Motor neuron (in vitro differentiated cells): ENCODE measurements at regions not wholly inside any gene's neighbourhood (a gene's known extent, or its start where the extent isn't known, plus 50 kb on each side); places are given as distances from the start of the nearest gene placed in this dataset.
"Not testable (repeated sequence)": the region's sequence is repeated elsewhere in the genome, so short reads cannot be mapped to it uniquely, and the experiment has no call there.

ENCODE experiments used
- ATAC-seq, 8 experiments: fragments of 200-7000 bp; cut with Tn5 transposase; replicated peaks in 6 of 8; 2 replicates each; pipeline ENCODE4 v1.8.0; 2021; ENCODE audit warnings: mild to moderate bottlenecking in 8 of 8, moderate library complexity in 8 of 8
- H3K27ac ChIP-seq, 2 donors: fragments of 250-450 bp; sonication (Bioruptor Pico); 2 replicates each; pipeline ENCODE4 v1.9.0; 2021; ENCODE audit warnings: antibody characterized with exemption in 2 of 2, mild to moderate bottlenecking in 2 of 2, moderate library complexity in 1 of 2
- H3K4me1 ChIP-seq, 2 donors: fragments of 250-450 bp; sonication (Bioruptor Pico); replicated peaks in 1 of 2; 2 replicates each; pipeline ENCODE4 v1.6.1; 2021; ENCODE audit warnings: antibody characterized with exemption in 2 of 2, mild to moderate bottlenecking in 2 of 2, moderate library complexity in 1 of 2
- H3K4me3 ChIP-seq, 5 donors: fragments of 250-450 bp; sonication (Bioruptor Pico); 2 replicates each; pipeline ENCODE4 v1.9.0; 2021; ENCODE audit warnings: antibody characterized with exemption in 5 of 5, mild to moderate bottlenecking in 5 of 5, moderate library complexity in 4 of 5
- WGBS, 10 experiments: fragments of 450-650 bp; shearing (Covaris generic); methylation state at CpG; one replicate each; pipeline ENCODE4 v1.0.0; 2022; 5-methylcytosine and 5-hydroxymethylcytosine counted together
- in situ Hi-C, 9 experiments: fragments of 400-800 bp; cut with MboI; loops; one replicate each; pipeline ENCODE4 v1.15.0; 2021; ENCODE audit warnings: low sequenced_read_pairs in 9 of 9, low pct_unique_long_range_greater_than_20kb in 2 of 9; ENCODE audit not compliant: unreplicated experiment in 9 of 9

DNA sequence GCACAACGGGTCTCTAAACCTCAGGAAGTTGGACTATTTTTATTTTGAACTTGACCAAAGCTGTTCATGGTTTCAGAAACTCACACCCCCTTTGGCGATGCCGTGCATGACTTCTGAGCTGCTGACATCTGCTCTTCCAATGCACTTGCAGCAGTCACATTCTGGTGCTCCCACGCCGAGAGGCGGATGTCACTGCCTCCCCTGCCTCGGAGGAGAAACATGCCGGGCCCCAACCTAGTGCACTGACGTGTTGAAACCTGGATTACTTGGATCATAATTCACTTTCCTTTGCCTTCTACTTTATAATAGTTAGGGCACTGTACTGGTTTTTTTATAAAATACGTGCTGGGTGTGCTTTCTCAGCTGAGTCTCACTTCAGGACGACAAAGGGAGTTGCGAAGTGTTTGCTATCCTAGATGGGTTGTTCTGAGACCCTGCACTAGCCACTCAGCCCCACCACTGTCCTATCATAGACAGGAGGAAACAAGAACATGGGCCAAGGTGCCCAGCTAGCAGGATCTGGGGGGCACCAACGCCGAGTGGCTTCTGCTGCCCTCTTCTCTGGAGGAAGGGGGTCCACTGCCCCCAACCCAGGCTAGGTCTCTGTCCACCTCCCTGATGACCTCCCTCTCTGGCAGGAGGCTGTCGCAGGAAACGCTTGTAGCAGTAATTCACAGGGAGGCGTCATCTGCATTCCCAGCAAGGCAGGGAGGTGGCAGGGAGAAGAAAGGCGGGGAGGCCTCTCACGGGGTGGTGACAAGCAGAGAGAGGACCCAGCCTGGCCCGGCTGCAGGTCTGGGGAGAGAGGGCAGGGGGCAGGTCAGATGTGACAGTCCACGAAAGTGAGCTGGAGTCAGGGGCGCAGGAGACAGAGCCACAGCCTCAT, 158.8 kb upstream of the IQSEC1 start:
- Histone ChIP-seq H3K4me3 (no peak overlapping the region), H3K27ac (no peak overlapping the region), H3K4me1 (peaks cover 24 to 25% of the 10 kb centered on the region in 2 donors)
- in situ Hi-C loops = no loop called here
- peak in 5 of 8 experiments; percentile 12 to 73 (median 25) for ATAC-seq
- 10 to 93% (median 58%) methylated on average over 3 to 12 of the region's 22 CpGs; no CpG with 5 or more reads in 1 of the 10 experiments for WGBS, 10 experiments

DNA sequence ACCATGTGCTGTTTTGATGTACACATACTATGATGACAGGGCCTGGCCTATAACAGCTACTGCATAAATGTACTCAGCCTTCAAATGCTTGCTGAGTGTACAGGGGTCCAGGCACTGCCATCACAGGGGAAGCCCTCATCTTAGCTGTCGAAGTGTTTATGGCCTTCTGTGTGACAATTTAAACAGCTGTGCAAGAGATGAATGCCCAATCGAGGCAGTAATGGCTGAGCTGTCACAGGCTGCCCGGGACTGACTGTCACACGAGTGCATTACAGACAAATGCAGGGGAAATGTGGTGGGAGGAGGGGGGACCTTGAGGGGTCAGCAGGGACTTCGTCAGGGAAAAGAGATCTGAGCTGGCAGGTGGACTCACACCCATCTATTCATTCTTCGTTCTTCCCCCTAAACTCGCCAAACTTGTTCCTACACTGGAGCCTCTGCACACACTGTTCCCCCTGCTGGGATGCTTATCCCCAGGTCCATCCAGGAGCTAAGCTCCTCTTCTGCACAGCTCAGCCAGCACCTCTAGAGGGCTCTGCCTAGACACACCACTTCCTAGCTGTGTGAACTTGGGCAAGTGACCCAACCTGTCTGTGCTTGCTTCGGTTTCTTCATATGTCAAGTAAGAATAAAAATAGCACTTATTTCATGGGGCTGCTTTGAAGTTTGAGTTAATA, 156.2 kb upstream of the IQSEC1 start:
- Histone ChIP-seq H3K4me1 (peaks cover 7 to 8% of the 10 kb centered on the region in 2 donors), H3K27ac (no peak overlapping the region), H3K4me3 (no peak overlapping the region)
- ATAC-seq = peak; percentile 40 to 85 (median 46)
- 0 to 89% (median 47%) methylated on average over 1 to 7 of the region's 8 CpGs; no CpG with 5 or more reads in 1 of the 10 experiments for WGBS, 10 experiments
- in situ Hi-C loops = no loop called here

DNA sequence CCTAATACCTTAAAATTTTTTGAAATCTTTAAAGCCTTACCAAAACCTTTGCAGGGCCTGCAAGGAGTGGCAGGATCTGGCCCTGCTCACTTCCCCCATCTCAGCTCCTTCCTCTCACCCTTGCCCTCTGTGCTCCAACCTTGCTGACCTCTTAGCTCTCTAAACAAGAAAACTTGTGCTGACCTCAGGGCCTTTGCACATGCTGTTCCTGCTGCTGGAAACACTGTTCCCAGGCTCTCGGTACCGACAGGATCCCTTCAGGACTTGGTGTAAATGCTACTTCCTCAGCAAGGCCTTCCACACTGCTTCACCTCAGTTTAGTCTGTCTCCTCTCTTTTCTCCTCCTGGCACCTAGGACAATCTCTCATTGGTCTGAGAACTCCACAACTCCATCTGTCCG, 155.4 kb upstream of the IQSEC1 start:
- 80 to 100% (median 89%) methylated on average over 1 to 3 of the region's 3 CpGs; no CpG with 5 or more reads in 6 of the 10 experiments for WGBS, 10 experiments
- no peak for ATAC-seq
- Histone ChIP-seq H3K27ac (no peak overlapping the region), H3K4me3 (no peak overlapping the region), H3K4me1 (peaks cover 6 to 7% of the 10 kb centered on the region in 2 donors)
- in situ Hi-C loops = no loop called here

DNA sequence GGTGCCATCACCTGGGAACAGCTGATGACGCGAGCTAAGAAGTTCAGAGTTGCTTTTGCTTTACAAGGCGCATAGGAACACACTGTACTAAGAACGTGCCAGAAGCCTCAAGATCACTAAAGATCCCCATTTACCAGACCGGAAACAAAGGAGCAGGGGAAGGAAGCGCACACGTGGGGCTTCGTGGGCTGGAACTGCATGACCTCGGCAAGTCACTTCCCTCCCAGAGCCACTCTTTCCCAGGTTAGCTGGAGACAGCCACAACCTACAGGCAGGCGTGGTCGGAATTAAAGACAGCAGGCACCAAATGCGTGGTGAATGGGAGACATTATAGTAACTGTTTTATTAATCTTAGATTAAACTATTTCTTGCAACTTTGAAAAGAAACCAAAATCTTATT, 154.9 kb upstream of the IQSEC1 start:
- ATAC-seq, H3K4me1 ChIP-seq, H3K27ac ChIP-seq, in situ Hi-C loops, H3K4me3 ChIP-seq: not testable (repeated sequence)
- WGBS, 10 experiments = 71 to 100% (median 95%) methylated on average over 1 to 6 of the region's 12 CpGs; no CpG with 5 or more reads in 6 of the 10 experiments

DNA sequence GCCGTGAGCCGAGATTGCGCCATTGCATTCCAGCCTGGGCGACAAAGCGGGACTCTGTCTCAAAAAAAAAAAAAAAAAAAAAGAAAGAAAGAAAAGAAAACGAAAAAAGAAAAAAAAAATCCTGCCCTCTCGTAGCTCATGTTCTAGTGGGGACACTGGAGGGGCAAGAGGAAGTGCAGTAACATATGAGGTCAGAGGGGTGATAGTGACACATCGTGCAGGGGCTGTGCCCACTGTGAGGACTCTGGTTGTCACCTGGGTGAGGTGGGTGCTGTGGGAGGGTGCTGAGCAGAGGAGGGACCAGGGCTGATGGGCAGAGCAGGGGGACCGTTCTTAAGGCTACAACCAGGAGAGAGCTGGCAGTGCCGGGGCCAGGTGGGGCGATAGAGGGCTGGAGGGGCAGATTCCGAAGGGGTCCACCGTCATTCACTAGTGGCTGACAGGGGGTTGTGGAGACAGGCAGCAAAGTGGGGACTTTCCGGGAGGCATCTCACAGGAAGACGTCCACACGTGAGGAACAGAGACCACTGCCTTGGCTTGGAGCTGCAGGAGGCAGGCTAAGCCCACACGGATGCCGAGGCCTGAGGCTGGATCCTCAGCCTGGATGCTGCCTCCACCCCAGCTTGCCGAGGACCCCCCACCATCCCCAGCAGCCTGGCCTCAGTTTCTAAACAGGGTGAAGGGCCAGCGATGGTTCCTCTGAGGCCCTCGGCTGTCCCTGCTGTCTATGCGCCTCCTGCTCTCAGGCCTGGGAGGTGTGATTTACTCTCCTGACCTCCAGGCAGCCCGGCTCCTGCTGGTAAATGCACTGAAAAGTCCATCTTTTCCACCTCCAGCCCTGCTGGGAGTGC, 154.3 kb upstream of the IQSEC1 start:
- Histone ChIP-seq H3K27ac (no peak overlapping the region), H3K4me1 (peaks cover 4 to 7% of the 10 kb centered on the region in 2 donors), H3K4me3 (no peak overlapping the region)
- 70 to 100% (median 85%) methylated on average over 2 to 9 of the region's 23 CpGs; no CpG with 5 or more reads in 3 of the 10 experiments for WGBS, 10 experiments
- in situ Hi-C loops = no loop called here
- ATAC-seq = no peak

- no peaks in the 10 kb centered on the region for H3K4me1 ChIP-seq
- H3K27ac ChIP-seq = no peak overlapping the region
- ATAC-seq = no peak
- in situ Hi-C loops = no loop called here
- H3K4me3 ChIP-seq = no peak overlapping the region
- 20 to 42% (median 40%) methylated on average over 1 to 2 of the region's 4 CpGs; no CpG with 5 or more reads in 7 of the 10 experiments for WGBS, 10 experiments
Observed at GRCh38 chr3:13224967-13225366, 151.7 kb upstream of the IQSEC1 start.

GRCh38 chr3:13223574-13224237, 150.5 kb upstream of the IQSEC1 start:
- no peak overlapping the region for H3K27ac ChIP-seq
- no peak overlapping the region for H3K4me3 ChIP-seq
- H3K4me1 ChIP-seq = no peaks in the 10 kb centered on the region
- no peak for ATAC-seq
- WGBS, 10 experiments = 29 to 97% (median 95%) methylated on average over 1 to 11 of the region's 17 CpGs; no CpG with 5 or more reads in 7 of the 10 experiments
- in situ Hi-C loops = no loop called here

DNA sequence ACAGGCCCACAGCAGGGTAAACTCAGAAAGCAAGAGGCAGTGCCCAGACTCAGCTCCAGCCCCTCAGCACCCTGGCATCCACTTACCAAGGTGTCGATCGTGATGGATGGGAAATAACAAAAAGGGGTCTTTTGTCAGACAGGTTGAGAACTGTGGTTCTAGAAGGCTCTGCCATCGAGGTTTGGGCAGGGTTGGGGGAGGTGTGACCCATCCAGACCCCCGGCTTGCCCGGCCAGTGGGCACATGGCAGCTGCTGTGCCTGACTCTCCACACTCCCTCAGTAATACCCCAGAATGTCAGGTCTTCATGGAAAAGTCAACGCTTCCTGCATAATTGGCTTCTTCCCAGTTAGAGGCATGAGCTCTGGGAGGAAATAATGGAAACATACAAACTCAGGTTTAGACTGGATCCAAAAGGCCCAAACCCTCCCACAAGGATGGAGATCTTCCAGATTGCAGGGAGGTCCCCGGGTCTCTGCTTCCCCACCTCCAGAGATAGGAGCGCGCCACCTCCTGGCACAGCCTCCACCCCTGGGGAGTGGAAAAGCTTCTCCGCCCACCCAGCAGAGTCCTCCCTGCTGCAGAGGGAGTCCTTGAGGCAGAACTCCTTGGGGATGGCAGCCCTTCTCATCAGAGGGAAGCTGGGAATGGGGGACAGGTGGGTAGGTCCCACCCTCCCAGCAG, 149.8 kb upstream of the IQSEC1 start:
- WGBS, 10 experiments = 40 to 100% (median 77%) methylated on average over 1 to 4 of the region's 10 CpGs; no CpG with 5 or more reads in 4 of the 10 experiments
- no peak for ATAC-seq
- Histone ChIP-seq H3K27ac (no peak overlapping the region), H3K4me3 (no peak overlapping the region), H3K4me1 (no peaks in the 10 kb centered on the region)
- in situ Hi-C loops = no loop called here

GRCh38 chr3:13222131-13222530, 148.9 kb upstream of the IQSEC1 start:
- WGBS, 10 experiments = 73 to 80% methylated on average over 3 of the region's 9 CpGs; no CpG with 5 or more reads in 8 of the 10 experiments
- Histone ChIP-seq H3K27ac (no peak overlapping the region), H3K4me3 (no peak overlapping the region), H3K4me1 (no peaks in the 10 kb centered on the region)
- in situ Hi-C loops = no loop called here
- ATAC-seq = no peak

GRCh38 chr3:13221491-13222061, 148.3 kb upstream of the IQSEC1 start:
- Histone ChIP-seq H3K4me3 (no peak overlapping the region), H3K4me1 (no peaks in the 10 kb centered on the region), H3K27ac (no peak overlapping the region)
- peak in 1 of 8 experiments; percentile 43 for ATAC-seq
- in situ Hi-C loops = no loop called here
- 40 to 78% (median 65%) methylated on average over 1 to 4 of the region's 17 CpGs; no CpG with 5 or more reads in 5 of the 10 experiments for WGBS, 10 experiments

- in situ Hi-C loops = no loop called here
- Histone ChIP-seq H3K4me1 (peaks cover 0 to 4% of the 10 kb centered on the region in 2 donors), H3K4me3 (no peak overlapping the region), H3K27ac (no peak overlapping the region)
- ATAC-seq = peak in 2 of 8 experiments; percentile 22 to 48
- WGBS, 10 experiments = 17 to 100% (median 80%) methylated on average over 1 to 3 of the region's 8 CpGs; no CpG with 5 or more reads in 3 of the 10 experiments
Observed at GRCh38 chr3:13220991-13221390, 147.8 kb upstream of the IQSEC1 start.
